Neuron (in vitro differentiated cells): ENCODE measurements at regions not wholly inside any gene's neighbourhood (a gene's known extent, or its start where the extent isn't known, plus 50 kb on each side); places are given as distances from the start of the nearest gene placed in this dataset.

ENCODE experiments used
- H2AFZ ChIP-seq: one replicate; pipeline ENCODE4 v1.6.1; 2013; ENCODE audit warnings: low read depth, mild to moderate bottlenecking, inconsistent platforms, low read length, moderate library complexity
- H3K27me3 ChIP-seq: one replicate; pipeline ENCODE4 v1.6.1; 2013; ENCODE audit warnings: low read length; ENCODE audit not compliant: insufficient read depth
- H3K36me3 ChIP-seq: one replicate; pipeline ENCODE4 v1.6.1; 2013; ENCODE audit warnings: low read length; ENCODE audit not compliant: insufficient read depth
- H3K4me1 ChIP-seq: one replicate; pipeline ENCODE4 v1.6.1; 2013; ENCODE audit warnings: low read length; ENCODE audit not compliant: insufficient read depth
- H3K4me3 ChIP-seq: 2 replicates; pipeline ENCODE4 v1.5.1; 2013; ENCODE audit warnings: mild to moderate bottlenecking, low read length, moderate library complexity
- H3K9me3 ChIP-seq: one replicate; pipeline ENCODE4 v1.6.1; 2013; ENCODE audit warnings: low read length

- Histone ChIP-seq H3K9me3 (no peaks in the 10 kb centered on the region), H3K4me3 (no peak overlapping the region), H3K27me3 (no peaks in the 10 kb centered on the region), H3K4me1 (peaks cover 5% of the 10 kb centered on the region), H2AFZ (no peak overlapping the region), H3K36me3 (no peaks in the 10 kb centered on the region)
Observed at GRCh38 chr13:29953542-29953941, 103.1 kb upstream of the UBL3 start.

DNA sequence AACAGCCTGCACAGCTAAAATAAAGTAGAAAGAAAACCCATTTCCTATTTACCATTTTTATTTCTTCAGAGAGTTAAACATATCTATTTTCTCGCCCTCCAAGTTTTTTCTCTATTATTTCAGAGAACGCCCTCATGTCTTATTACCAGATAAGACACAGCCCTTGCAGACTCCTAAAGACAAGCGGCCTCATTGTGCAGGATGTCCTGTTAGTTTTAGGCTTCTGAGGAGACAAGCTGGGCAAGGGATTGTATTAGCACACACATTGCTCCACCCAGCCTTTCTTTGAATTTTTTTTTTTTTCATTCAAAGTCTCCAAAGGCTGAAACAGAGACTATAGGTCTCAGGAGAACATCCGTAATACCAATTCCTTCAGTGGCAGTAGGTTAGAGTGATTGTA is 101.8 kb upstream of the UBL3 start:
- no peaks in the 10 kb centered on the region for H3K9me3 ChIP-seq
- H3K27me3 ChIP-seq, result no peaks in the 10 kb centered on the region
- H3K4me3 ChIP-seq, result no peak overlapping the region
- no peak overlapping the region for H2AFZ ChIP-seq
- H3K4me1 ChIP-seq, result peaks cover under 1% of the 10 kb centered on the region
- H3K36me3 ChIP-seq, result no peaks in the 10 kb centered on the region

GRCh38 chr13:29948791-29949190 is 98.4 kb upstream of the UBL3 start:
- H3K9me3 ChIP-seq, result no peaks in the 10 kb centered on the region
- H2AFZ ChIP-seq, result no peak overlapping the region
- no peak overlapping the region for H3K4me3 ChIP-seq
- no peaks in the 10 kb centered on the region for H3K27me3 ChIP-seq
- no peaks in the 10 kb centered on the region for H3K36me3 ChIP-seq
- H3K4me1 ChIP-seq, result no peaks in the 10 kb centered on the region

- Histone ChIP-seq H3K9me3 (no peaks in the 10 kb centered on the region), H3K27me3 (no peaks in the 10 kb centered on the region), H3K36me3 (no peaks in the 10 kb centered on the region), H3K4me3 (no peak overlapping the region), H2AFZ (no peak overlapping the region), H3K4me1 (no peaks in the 10 kb centered on the region)
Observed at GRCh38 chr13:29948244-29948643, 97.8 kb upstream of the UBL3 start.

DNA sequence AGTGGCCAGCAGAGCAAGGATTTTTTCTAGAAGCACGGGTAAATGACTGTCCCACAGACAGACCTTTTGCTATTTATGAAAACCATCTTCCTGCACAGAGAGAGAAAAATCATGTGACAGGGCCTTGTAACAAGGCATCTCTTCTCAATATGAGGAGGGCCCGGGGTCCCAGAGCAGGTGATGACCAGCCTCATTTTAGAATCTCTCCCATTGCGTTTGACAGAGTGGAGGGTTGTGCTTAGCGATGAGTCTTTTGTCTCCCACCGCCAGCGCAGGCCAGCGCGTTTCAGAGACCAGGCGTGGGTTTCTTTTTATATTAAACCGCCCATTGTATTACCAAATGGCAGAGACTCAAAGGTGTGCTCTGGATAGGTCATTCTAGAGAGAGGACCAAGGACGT is 97.4 kb upstream of the UBL3 start:
- H3K27me3 ChIP-seq, result no peaks in the 10 kb centered on the region

GRCh38 chr13:29946093-29946492 is 95.7 kb upstream of the UBL3 start:
- no peaks in the 10 kb centered on the region for H3K27me3 ChIP-seq
- H3K9me3 ChIP-seq, result peaks cover 2% of the 10 kb centered on the region
- H3K4me1 ChIP-seq, result no peaks in the 10 kb centered on the region
- no peak overlapping the region for H2AFZ ChIP-seq
- H3K4me3 ChIP-seq, result no peak overlapping the region
- H3K36me3 ChIP-seq, result no peaks in the 10 kb centered on the region

More for the DNA sequence above, 97.4 kb upstream of the UBL3 start:
- Histone ChIP-seq H3K4me3 (no peak overlapping the region), H3K36me3 (no peaks in the 10 kb centered on the region), H3K9me3 (no peaks in the 10 kb centered on the region), H2AFZ (no peak overlapping the region), H3K4me1 (no peaks in the 10 kb centered on the region)

- Histone ChIP-seq H3K36me3 (no peaks in the 10 kb centered on the region), H2AFZ (no peak overlapping the region), H3K27me3 (peaks cover 3% of the 10 kb centered on the region), H3K4me1 (no peaks in the 10 kb centered on the region), H3K4me3 (no peak overlapping the region), H3K9me3 (peaks cover 2% of the 10 kb centered on the region)
Observed at GRCh38 chr13:29943686-29944085, 93.3 kb upstream of the UBL3 start.

DNA sequence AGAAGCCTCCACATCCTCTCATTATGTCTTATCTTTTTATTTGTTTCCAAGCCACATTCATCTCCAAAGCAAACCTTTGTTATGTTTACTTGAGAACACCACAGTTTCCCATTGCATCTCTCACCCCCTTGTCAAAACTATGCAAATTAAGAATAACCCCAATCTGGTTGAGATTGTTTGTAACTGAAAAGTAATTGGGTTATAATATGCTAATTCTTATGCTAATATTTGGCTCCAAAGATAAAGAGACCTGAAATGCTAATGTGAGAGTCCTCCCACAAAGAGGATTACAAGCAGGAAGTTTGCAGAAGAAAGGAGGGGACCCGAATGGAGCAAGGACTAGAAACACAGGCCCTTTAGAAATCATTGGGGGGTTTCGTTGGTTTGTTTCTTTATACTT is 92.9 kb upstream of the UBL3 start:
- no peaks in the 10 kb centered on the region for H3K4me1 ChIP-seq
- no peak overlapping the region for H2AFZ ChIP-seq
- peaks cover 3% of the 10 kb centered on the region for H3K27me3 ChIP-seq
- H3K9me3 ChIP-seq, result peaks cover 2% of the 10 kb centered on the region
- no peak overlapping the region for H3K4me3 ChIP-seq
- no peaks in the 10 kb centered on the region for H3K36me3 ChIP-seq

DNA sequence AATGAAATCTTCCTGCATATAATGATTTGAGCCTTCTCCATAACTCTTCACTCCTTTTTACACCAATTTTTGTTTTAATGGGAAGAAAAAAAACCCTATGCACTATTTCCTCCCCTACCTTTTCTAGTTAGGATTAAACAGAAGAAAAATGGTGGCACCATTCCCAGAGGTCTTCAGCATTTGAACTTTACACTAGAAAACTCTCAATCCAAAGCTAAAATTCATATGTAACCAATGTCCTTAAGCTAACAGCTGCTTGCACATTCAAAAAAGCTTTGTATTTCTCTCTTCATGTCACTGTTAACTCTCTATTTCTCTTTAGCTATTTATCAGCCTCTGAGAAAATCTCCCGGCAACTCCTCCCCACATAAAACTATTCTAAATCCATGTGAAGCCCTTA is 90.3 kb upstream of the UBL3 start:
- Histone ChIP-seq H2AFZ (no peak overlapping the region), H3K4me3 (no peak overlapping the region), H3K4me1 (no peaks in the 10 kb centered on the region), H3K27me3 (peaks cover 3% of the 10 kb centered on the region), H3K36me3 (no peaks in the 10 kb centered on the region), H3K9me3 (peaks cover 2% of the 10 kb centered on the region)

DNA sequence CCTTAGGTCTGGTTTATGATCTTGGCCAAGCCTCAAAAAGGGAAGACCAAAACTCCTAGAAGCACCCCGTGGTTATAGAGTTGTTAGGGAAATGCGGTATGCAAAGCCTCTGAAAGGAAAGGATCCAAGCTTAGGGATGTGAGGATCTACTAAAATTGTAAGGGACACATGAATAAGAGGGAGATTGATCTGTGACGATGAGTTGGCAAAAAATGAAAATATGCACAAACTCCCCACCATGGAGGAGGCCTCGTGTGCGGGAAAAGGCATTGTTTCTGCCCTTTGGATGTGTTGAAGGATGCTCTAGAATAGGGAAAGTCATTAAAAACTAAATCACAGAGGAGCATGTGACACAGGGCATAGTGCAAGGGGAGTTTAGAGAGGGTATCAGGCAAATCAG is 88.7 kb upstream of the UBL3 start:
- Histone ChIP-seq H3K27me3 (peaks cover 6% of the 10 kb centered on the region), H3K4me3 (no peak overlapping the region)

GRCh38 chr13:29937841-29938240 is 87.4 kb upstream of the UBL3 start:
- Histone ChIP-seq H3K36me3 (no peaks in the 10 kb centered on the region), H3K27me3 (peaks cover 6% of the 10 kb centered on the region), H3K4me3 (no peak overlapping the region), H3K4me1 (no peaks in the 10 kb centered on the region), H3K9me3 (peaks cover 2% of the 10 kb centered on the region), H2AFZ (no peak overlapping the region)

More for the DNA sequence above, 88.7 kb upstream of the UBL3 start:
- Histone ChIP-seq H3K9me3 (peaks cover 2% of the 10 kb centered on the region), H3K4me1 (no peaks in the 10 kb centered on the region), H2AFZ (no peak overlapping the region), H3K36me3 (no peaks in the 10 kb centered on the region)

DNA sequence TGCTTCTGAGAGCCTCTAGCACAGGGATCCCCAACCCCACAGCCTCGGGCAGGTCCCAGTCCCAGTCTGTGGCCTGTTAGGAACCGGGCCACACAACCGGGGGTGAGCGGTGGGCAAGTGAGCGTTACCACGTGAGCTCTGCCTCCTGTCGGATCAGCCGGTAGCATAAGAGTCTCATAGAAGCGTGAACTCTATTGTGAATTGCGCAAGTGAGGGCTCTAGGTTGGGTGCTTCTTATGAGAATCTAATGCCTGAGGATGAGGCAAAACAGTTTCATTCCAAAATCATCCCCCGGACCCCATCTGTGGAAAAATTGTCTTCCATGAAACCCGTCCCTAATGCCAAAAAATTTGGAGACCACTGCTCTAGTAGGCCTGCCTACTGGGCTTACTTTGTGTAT is 87.0 kb upstream of the UBL3 start:
- Histone ChIP-seq H3K9me3 (peaks cover 2% of the 10 kb centered on the region), H3K4me1 (no peaks in the 10 kb centered on the region), H3K4me3 (no peak overlapping the region), H2AFZ (no peak overlapping the region), H3K27me3 (peaks cover 6% of the 10 kb centered on the region), H3K36me3 (no peaks in the 10 kb centered on the region)

DNA sequence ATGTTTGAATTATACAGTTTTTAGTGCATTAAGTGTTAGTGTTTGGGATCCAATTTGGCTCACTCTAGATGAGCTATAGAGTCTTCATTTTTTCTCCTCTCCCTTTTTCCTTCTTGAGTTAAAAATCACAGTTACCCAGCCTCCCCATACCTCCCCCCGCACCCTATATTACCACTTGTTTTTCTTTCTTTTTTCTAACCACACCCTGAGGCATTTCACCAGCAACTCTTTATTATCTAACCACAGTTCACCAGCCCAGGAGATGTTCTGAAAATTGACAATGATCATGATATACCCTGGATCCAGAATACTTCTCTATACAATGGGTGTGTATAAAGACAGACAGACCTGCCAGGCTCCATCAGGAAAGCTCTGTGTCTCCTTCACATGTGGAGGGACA is 86.5 kb upstream of the UBL3 start:
- Histone ChIP-seq H3K9me3 (no peaks in the 10 kb centered on the region), H2AFZ (no peak overlapping the region), H3K27me3 (peaks cover 6% of the 10 kb centered on the region), H3K4me3 (no peak overlapping the region), H3K4me1 (no peaks in the 10 kb centered on the region), H3K36me3 (no peaks in the 10 kb centered on the region)

DNA sequence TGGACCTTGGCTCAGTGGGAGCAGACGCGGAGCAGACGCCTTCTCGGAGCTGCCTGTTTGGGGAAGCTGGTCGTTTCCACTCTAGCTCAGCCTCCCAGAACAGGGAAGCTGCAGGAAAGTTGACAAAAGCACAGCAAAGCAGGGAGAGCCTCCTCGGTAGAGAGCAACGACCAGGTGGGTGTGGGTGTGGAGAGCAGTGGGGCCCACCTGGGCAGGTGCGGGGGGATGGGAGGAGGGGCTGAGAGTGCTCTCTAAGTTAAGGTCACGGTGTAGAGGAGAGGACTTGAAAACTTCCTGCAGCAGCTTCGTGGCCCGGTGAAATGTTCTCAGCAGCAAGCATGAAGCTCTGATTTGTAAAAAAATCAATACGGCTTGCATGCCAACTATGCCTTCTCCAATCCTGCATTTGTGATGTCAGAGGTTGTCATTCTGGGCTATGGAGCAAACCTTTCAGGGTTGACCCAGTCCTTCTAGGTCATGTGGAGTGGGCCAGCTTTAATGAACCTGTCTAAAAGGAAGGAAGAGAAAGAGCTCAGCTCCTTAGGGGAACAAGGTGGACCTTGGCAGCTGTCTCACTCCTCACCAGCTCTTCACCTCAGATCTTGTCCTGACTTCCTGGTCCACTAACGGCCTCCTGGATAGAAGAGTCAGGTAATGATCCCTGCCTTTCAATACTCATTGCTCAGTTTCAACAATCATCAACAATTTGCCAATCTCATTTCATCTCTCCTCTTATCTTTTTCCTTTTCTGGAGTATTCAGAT is 85.8 kb upstream of the UBL3 start:
- Histone ChIP-seq H3K36me3 (no peaks in the 10 kb centered on the region), H3K27me3 (peaks cover 6% of the 10 kb centered on the region), H3K4me1 (no peaks in the 10 kb centered on the region), H3K9me3 (no peaks in the 10 kb centered on the region), H3K4me3 (no peak overlapping the region), H2AFZ (no peak overlapping the region)
